ENCODE measurements at regions not wholly inside any gene's neighbourhood (a gene's known extent, or its start where the extent isn't known, plus 50 kb on each side); places are given as distances from the start of the nearest gene placed in this dataset.
"Not testable (repeated sequence)": the region's sequence is repeated elsewhere in the genome, so short reads cannot be mapped to it uniquely, and the experiment has no call there.

DNA sequence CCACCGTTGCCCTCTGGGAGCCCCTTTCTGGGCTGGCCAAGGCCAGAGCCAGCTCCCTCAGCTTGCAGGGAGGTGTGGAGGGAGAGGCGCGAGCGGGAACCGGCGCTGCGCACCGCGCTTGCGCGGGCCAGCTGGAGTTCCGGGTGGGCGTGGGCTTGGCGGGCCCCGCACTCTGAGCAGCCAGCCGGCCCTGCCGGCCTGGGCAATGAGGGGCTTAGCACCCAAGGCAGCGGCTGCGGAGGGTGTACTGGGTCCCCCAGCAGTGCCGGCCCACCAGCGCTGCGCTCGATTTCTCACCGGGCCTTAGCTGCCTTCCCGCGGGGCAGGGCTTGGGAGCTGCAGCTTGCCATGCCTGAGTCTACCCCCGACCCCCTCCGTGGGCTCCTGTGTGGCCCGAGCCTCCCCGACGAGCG, 177.7 kb upstream of the FIGN start:
- not testable (repeated sequence) for TF ChIP-seq EZH2phosphoT487 (IDR thresholded peaks at IDR 0.05; ENCODE audit: insufficient read depth, low read depth); EZH2 (IDR thresholded peaks at IDR 0.05; ENCODE audit: insufficient read depth, poor library complexity, severe bottlenecking)
